ENCODE measurements at regions not wholly inside any gene's neighbourhood (a gene's known extent, or its start where the extent isn't known, plus 50 kb on each side); places are given as distances from the start of the nearest gene placed in this dataset.
A peak's percentile ranks its signal among the peaks of the same experiment; 100 is the strongest.

- DNase-seq (ENCODE audit: low read depth in 1 of 2, low spot score in 1 of 2) = no peak
- no peak overlapping the region for H3K27ac ChIP-seq (replicated peaks)
- H3K27me3 ChIP-seq (ENCODE audit: insufficient read depth, poor library complexity, severe bottlenecking) = no peaks in the 10 kb centered on the region
- TF ChIP-seq SPI1 (IDR thresholded peaks at IDR 0.05; ENCODE audit: borderline replicate concordance, low read depth) (no peak), REST (IDR thresholded peaks at IDR 0.05; ENCODE audit: insufficient replicate concordance, low read depth) (no peak), POLR2AphosphoS5 (IDR thresholded peaks at IDR 0.05; ENCODE audit: low read depth) (no peak), CTCF (IDR thresholded peaks at IDR 0.05; ENCODE audit: insufficient read depth, low read length) (no peak), GABPA (IDR thresholded peaks at IDR 0.05; ENCODE audit: low read depth) (no peak)
- H3K4me3 ChIP-seq (replicated peaks; ENCODE audit: insufficient read depth, low read length) = no peak overlapping the region
Observed at GRCh38 chrX:74147439-74147838, 156.5 kb upstream of the ZCCHC13 start.

GRCh38 chrX:74138943-74139342 is 165.0 kb upstream of the ZCCHC13 start:
- TF ChIP-seq GABPA (IDR thresholded peaks at IDR 0.05; ENCODE audit: low read depth) (no peak), SPI1 (IDR thresholded peaks at IDR 0.05; ENCODE audit: borderline replicate concordance, low read depth) (no peak), POLR2AphosphoS5 (IDR thresholded peaks at IDR 0.05; ENCODE audit: low read depth) (no peak), CTCF (IDR thresholded peaks at IDR 0.05; ENCODE audit: insufficient read depth, low read length) (no peak), REST (IDR thresholded peaks at IDR 0.05; ENCODE audit: insufficient replicate concordance, low read depth) (no peak)
- H3K27me3 ChIP-seq (ENCODE audit: insufficient read depth, poor library complexity, severe bottlenecking) = no peaks in the 10 kb centered on the region
- no peak overlapping the region for H3K27ac ChIP-seq (replicated peaks)
- DNase-seq (ENCODE audit: low read depth in 1 of 2, low spot score in 1 of 2) = no peak
- no peak overlapping the region for H3K4me3 ChIP-seq (replicated peaks; ENCODE audit: insufficient read depth, low read length)

GRCh38 chrX:74133156-74133796 is 170.7 kb upstream of the ZCCHC13 start:
- Histone ChIP-seq H3K27ac (replicated peaks) (no peak overlapping the region), H3K4me3 (replicated peaks; ENCODE audit: insufficient read depth, low read length) (no peak overlapping the region), H3K27me3 (ENCODE audit: insufficient read depth, poor library complexity, severe bottlenecking) (no peaks in the 10 kb centered on the region)
- TF ChIP-seq CTCF (IDR thresholded peaks at IDR 0.05; ENCODE audit: insufficient read depth, low read length) = peak; percentile 8
- no peak for TF ChIP-seq SPI1 (IDR thresholded peaks at IDR 0.05; ENCODE audit: borderline replicate concordance, low read depth)
- no peak for TF ChIP-seq REST (IDR thresholded peaks at IDR 0.05; ENCODE audit: insufficient replicate concordance, low read depth)
- peak; percentile 3 to 50 for DNase-seq (ENCODE audit: low read depth in 1 of 2, low spot score in 1 of 2)
